ENCODE measurements at regions not wholly inside any gene's neighbourhood (a gene's known extent, or its start where the extent isn't known, plus 50 kb on each side); places are given as distances from the start of the nearest gene placed in this dataset.

- intact Hi-C loops (cut with DNase I) = no loop called here
- no peaks in the 10 kb centered on the region for H3K9me3 ChIP-seq
- no peak overlapping the region for H3K4me3 ChIP-seq
- no peaks in the 10 kb centered on the region for H3K4me1 ChIP-seq
- no peaks in the 10 kb centered on the region for H3K27me3 ChIP-seq
- DNase-seq = no peak
- H3K36me3 ChIP-seq = no peaks in the 10 kb centered on the region
- no peak for TF ChIP-seq POLR2A (IDR thresholded peaks at IDR 0.05)
- TF ChIP-seq CTCF (IDR thresholded peaks at IDR 0.05) = no peak
- 42 to 58% methylated on average over 1 of the region's 1 CpG for WGBS, 2 donors
- no peak overlapping the region for H3K27ac ChIP-seq
Observed at GRCh38 chr12:33323823-33324222, 115.8 kb downstream of the SYT10 start.

- H3K4me3 ChIP-seq = no peak overlapping the region
- intact Hi-C loops (cut with DNase I) = no loop called here
- TF ChIP-seq CTCF (IDR thresholded peaks at IDR 0.05) (no peak), POLR2A (IDR thresholded peaks at IDR 0.05) (no peak)
- no peaks in the 10 kb centered on the region for H3K27me3 ChIP-seq
- no peaks in the 10 kb centered on the region for H3K4me1 ChIP-seq
- 73 to 76% methylated on average over 5 of the region's 5 CpGs for WGBS, 2 donors
- no peak overlapping the region for H3K27ac ChIP-seq
- DNase-seq = no peak
- no peaks in the 10 kb centered on the region for H3K9me3 ChIP-seq
- H3K36me3 ChIP-seq = no peaks in the 10 kb centered on the region
Observed at GRCh38 chr12:33322519-33322918, 117.1 kb downstream of the SYT10 start.

- Histone ChIP-seq H3K36me3 (no peaks in the 10 kb centered on the region), H3K4me3 (no peak overlapping the region), H3K27me3 (no peaks in the 10 kb centered on the region), H3K4me1 (no peaks in the 10 kb centered on the region), H3K9me3 (no peaks in the 10 kb centered on the region), H3K27ac (no peak overlapping the region)
- TF ChIP-seq CTCF (IDR thresholded peaks at IDR 0.05) = no peak
- no peak for TF ChIP-seq POLR2A (IDR thresholded peaks at IDR 0.05)
- 81 to 91% methylated on average over 1 of the region's 1 CpG for WGBS, 2 donors
- intact Hi-C loops (cut with DNase I) = no loop called here
- no peak for DNase-seq
Observed at GRCh38 chr12:33317746-33318145, 121.9 kb downstream of the SYT10 start.

GRCh38 chr12:33314223-33314622, 125.4 kb downstream of the SYT10 start:
- intact Hi-C loops (cut with DNase I) = no loop called here
- Histone ChIP-seq H3K27me3 (no peaks in the 10 kb centered on the region), H3K9me3 (no peaks in the 10 kb centered on the region), H3K36me3 (no peaks in the 10 kb centered on the region), H3K4me1 (no peaks in the 10 kb centered on the region), H3K4me3 (no peak overlapping the region), H3K27ac (no peak overlapping the region)
- no peak for DNase-seq
- WGBS, 2 donors = 28 to 48% methylated on average over 1 of the region's 1 CpG
- TF ChIP-seq POLR2A (IDR thresholded peaks at IDR 0.05) (no peak), CTCF (IDR thresholded peaks at IDR 0.05) (no peak)

- TF ChIP-seq CTCF (IDR thresholded peaks at IDR 0.05) = no peak
- TF ChIP-seq POLR2A (IDR thresholded peaks at IDR 0.05) = no peak
- Histone ChIP-seq H3K27me3 (no peaks in the 10 kb centered on the region), H3K9me3 (no peaks in the 10 kb centered on the region), H3K36me3 (no peaks in the 10 kb centered on the region), H3K4me1 (no peaks in the 10 kb centered on the region), H3K27ac (no peak overlapping the region), H3K4me3 (no peak overlapping the region)
- intact Hi-C loops (cut with DNase I) = no loop called here
- no peak for DNase-seq
Observed at GRCh38 chr12:33313476-33313875, 126.1 kb downstream of the SYT10 start.

Data from esophagus squamous epithelium (tissue), 5 donors.